ENCODE measurements at regions not wholly inside any gene's neighbourhood (a gene's known extent, or its start where the extent isn't known, plus 50 kb on each side); places are given as distances from the start of the nearest gene placed in this dataset.
"Not testable (repeated sequence)": the region's sequence is repeated elsewhere in the genome, so short reads cannot be mapped to it uniquely, and the experiment has no call there.

GRCh38 chr2:12488352-12489318 is 228.1 kb upstream of the TRIB2 start:
- peak overlapping the region; percentile 33 for H3K4me3 Mint-ChIP-seq
- no peaks in the 10 kb centered on the region for H3K27me3 Mint-ChIP-seq
- H3K36me3 Mint-ChIP-seq = no peaks in the 10 kb centered on the region
- peaks cover 68% of the 10 kb centered on the region for H3K4me1 Mint-ChIP-seq (ENCODE audit: low read depth)
- H3K9me3 Mint-ChIP-seq (ENCODE audit: low read depth) = no peaks in the 10 kb centered on the region
- peak overlapping the region; percentile 64 for H3K27ac Mint-ChIP-seq

- Mint-ChIP-seq H3K9me3 (ENCODE audit: low read depth) (no peaks in the 10 kb centered on the region), H3K4me1 (ENCODE audit: low read depth) (peaks cover 66% of the 10 kb centered on the region), H3K36me3 (no peaks in the 10 kb centered on the region), H3K27me3 (no peaks in the 10 kb centered on the region), H3K27ac (no peak overlapping the region), H3K4me3 (no peak overlapping the region)
Measured at GRCh38 chr2:12490641-12491040, 226.1 kb upstream of the TRIB2 start.

GRCh38 chr2:12492360-12492759 is 224.4 kb upstream of the TRIB2 start:
- not testable (repeated sequence) for H3K36me3 Mint-ChIP-seq; H3K27me3 Mint-ChIP-seq; H3K27ac Mint-ChIP-seq; H3K9me3 Mint-ChIP-seq (ENCODE audit: low read depth); H3K4me3 Mint-ChIP-seq
- H3K4me1 Mint-ChIP-seq (ENCODE audit: low read depth) = peaks cover 67% of the 10 kb centered on the region

GRCh38 chr2:12493031-12493513 is 223.7 kb upstream of the TRIB2 start:
- H3K27ac Mint-ChIP-seq = peak overlapping the region; percentile 18
- peaks cover 67% of the 10 kb centered on the region for H3K4me1 Mint-ChIP-seq (ENCODE audit: low read depth)
- H3K4me3 Mint-ChIP-seq = no peak overlapping the region

GRCh38 chr2:12495247-12495868 is 221.4 kb upstream of the TRIB2 start:
- H3K36me3 Mint-ChIP-seq = peaks cover 3% of the 10 kb centered on the region
- H3K4me3 Mint-ChIP-seq = peak overlapping the region; percentile 2
- H3K9me3 Mint-ChIP-seq (ENCODE audit: low read depth) = peaks cover 4% of the 10 kb centered on the region
- no peaks in the 10 kb centered on the region for H3K27me3 Mint-ChIP-seq
- peak overlapping the region; percentile 72 for H3K27ac Mint-ChIP-seq
- peaks cover 73% of the 10 kb centered on the region for H3K4me1 Mint-ChIP-seq (ENCODE audit: low read depth)

More at GRCh38 chr2:12493031-12493513, 223.7 kb upstream of the TRIB2 start:
- peaks cover 4% of the 10 kb centered on the region for H3K9me3 Mint-ChIP-seq (ENCODE audit: low read depth)
- peaks cover 2% of the 10 kb centered on the region for H3K36me3 Mint-ChIP-seq
- no peaks in the 10 kb centered on the region for H3K27me3 Mint-ChIP-seq

GRCh38 chr2:12498286-12498685 is 218.4 kb upstream of the TRIB2 start:
- H3K4me1 Mint-ChIP-seq (ENCODE audit: low read depth) = peaks cover 89% of the 10 kb centered on the region
- peak overlapping the region; percentile 77 for H3K27ac Mint-ChIP-seq
- peak overlapping the region; percentile 54 for H3K4me3 Mint-ChIP-seq
- peaks cover 9% of the 10 kb centered on the region for H3K9me3 Mint-ChIP-seq (ENCODE audit: low read depth)
- no peaks in the 10 kb centered on the region for H3K27me3 Mint-ChIP-seq
- peaks cover 4% of the 10 kb centered on the region for H3K36me3 Mint-ChIP-seq

GRCh38 chr2:12498704-12499103 is 218.0 kb upstream of the TRIB2 start:
- no peaks in the 10 kb centered on the region for H3K27me3 Mint-ChIP-seq
- H3K4me1 Mint-ChIP-seq (ENCODE audit: low read depth) = peaks cover 89% of the 10 kb centered on the region
- peak overlapping the region; percentile 77 for H3K27ac Mint-ChIP-seq
- H3K9me3 Mint-ChIP-seq (ENCODE audit: low read depth) = peaks cover 9% of the 10 kb centered on the region
- H3K4me3 Mint-ChIP-seq = peak overlapping the region; percentile 54
- H3K36me3 Mint-ChIP-seq = peaks cover 6% of the 10 kb centered on the region

GRCh38 chr2:12500899-12501298 is 215.8 kb upstream of the TRIB2 start:
- Mint-ChIP-seq H3K4me3 (peak overlapping the region; percentile 8), H3K27ac (peak overlapping the region; percentile 69), H3K4me1 (ENCODE audit: low read depth) (peaks cover 97% of the 10 kb centered on the region), H3K9me3 (ENCODE audit: low read depth) (peaks cover 18% of the 10 kb centered on the region), H3K27me3 (no peaks in the 10 kb centered on the region), H3K36me3 (peaks cover 18% of the 10 kb centered on the region)

GRCh38 chr2:12501469-12502158 is 215.1 kb upstream of the TRIB2 start:
- Mint-ChIP-seq H3K36me3 (peaks cover 18% of the 10 kb centered on the region), H3K9me3 (ENCODE audit: low read depth) (peaks cover 15% of the 10 kb centered on the region), H3K4me1 (ENCODE audit: low read depth) (peaks cover 97% of the 10 kb centered on the region), H3K4me3 (peak overlapping the region; percentile 59), H3K27ac (peak overlapping the region; percentile 69), H3K27me3 (no peaks in the 10 kb centered on the region)

GRCh38 chr2:12502759-12503158 is 214.0 kb upstream of the TRIB2 start:
- peaks cover 20% of the 10 kb centered on the region for H3K36me3 Mint-ChIP-seq
- peaks cover 15% of the 10 kb centered on the region for H3K9me3 Mint-ChIP-seq (ENCODE audit: low read depth)
- peaks cover 99% of the 10 kb centered on the region for H3K4me1 Mint-ChIP-seq (ENCODE audit: low read depth)
- H3K4me3 Mint-ChIP-seq = peak overlapping the region; percentile 56
- H3K27ac Mint-ChIP-seq = peak overlapping the region; percentile 90
- H3K27me3 Mint-ChIP-seq = no peaks in the 10 kb centered on the region

- H3K9me3 Mint-ChIP-seq (ENCODE audit: low read depth) = peaks cover 15% of the 10 kb centered on the region
- peaks cover 23% of the 10 kb centered on the region for H3K36me3 Mint-ChIP-seq
- H3K4me3 Mint-ChIP-seq = peak overlapping the region; percentile 52
- no peaks in the 10 kb centered on the region for H3K27me3 Mint-ChIP-seq
- peak overlapping the region; percentile 76 for H3K27ac Mint-ChIP-seq
- peaks cover 97% of the 10 kb centered on the region for H3K4me1 Mint-ChIP-seq (ENCODE audit: low read depth)
Measured at GRCh38 chr2:12504443-12504842, 212.3 kb upstream of the TRIB2 start.

GRCh38 chr2:12506846-12507245 is 209.9 kb upstream of the TRIB2 start:
- Mint-ChIP-seq H3K27me3 (no peaks in the 10 kb centered on the region), H3K9me3 (ENCODE audit: low read depth) (peaks cover 15% of the 10 kb centered on the region), H3K36me3 (peaks cover 24% of the 10 kb centered on the region), H3K4me3 (peak overlapping the region; percentile 17), H3K27ac (peak overlapping the region; percentile 82), H3K4me1 (ENCODE audit: low read depth) (peaks cover 86% of the 10 kb centered on the region)

GRCh38 chr2:12507295-12507694 is 209.4 kb upstream of the TRIB2 start:
- no peaks in the 10 kb centered on the region for H3K27me3 Mint-ChIP-seq
- H3K27ac Mint-ChIP-seq = peak overlapping the region; percentile 82
- peak overlapping the region; percentile 42 for H3K4me3 Mint-ChIP-seq
- H3K36me3 Mint-ChIP-seq = peaks cover 25% of the 10 kb centered on the region
- H3K4me1 Mint-ChIP-seq (ENCODE audit: low read depth) = peaks cover 83% of the 10 kb centered on the region
- H3K9me3 Mint-ChIP-seq (ENCODE audit: low read depth) = peaks cover 15% of the 10 kb centered on the region

- H3K4me1 Mint-ChIP-seq (ENCODE audit: low read depth) = peaks cover 79% of the 10 kb centered on the region
- no peak overlapping the region for H3K27ac Mint-ChIP-seq
- H3K4me3 Mint-ChIP-seq = no peak overlapping the region
- H3K27me3 Mint-ChIP-seq = no peaks in the 10 kb centered on the region
- peaks cover 4% of the 10 kb centered on the region for H3K9me3 Mint-ChIP-seq (ENCODE audit: low read depth)
- H3K36me3 Mint-ChIP-seq = peaks cover 17% of the 10 kb centered on the region
Measured at GRCh38 chr2:12510070-12510469, 206.7 kb upstream of the TRIB2 start.

GRCh38 chr2:12513339-12513738 is 203.4 kb upstream of the TRIB2 start:
- Mint-ChIP-seq H3K27me3 (no peaks in the 10 kb centered on the region), H3K9me3 (ENCODE audit: low read depth) (peaks cover 5% of the 10 kb centered on the region), H3K36me3 (peaks cover 10% of the 10 kb centered on the region), H3K4me1 (ENCODE audit: low read depth) (peaks cover 64% of the 10 kb centered on the region), H3K4me3 (no peak overlapping the region), H3K27ac (peak overlapping the region; percentile 34)

All from activated naive CD8-positive, alpha-beta T cell (primary cell).